NCI-H146 (cell line): ENCODE measurements at regions not wholly inside any gene's neighbourhood (a gene's known extent, or its start where the extent isn't known, plus 50 kb on each side); places are given as distances from the start of the nearest gene placed in this dataset.

Experiments
- DNase-seq: peaks from one replicate; lab custom pipeline; 2025; lab: John Stamatoyannopoulos, UW

DNA sequence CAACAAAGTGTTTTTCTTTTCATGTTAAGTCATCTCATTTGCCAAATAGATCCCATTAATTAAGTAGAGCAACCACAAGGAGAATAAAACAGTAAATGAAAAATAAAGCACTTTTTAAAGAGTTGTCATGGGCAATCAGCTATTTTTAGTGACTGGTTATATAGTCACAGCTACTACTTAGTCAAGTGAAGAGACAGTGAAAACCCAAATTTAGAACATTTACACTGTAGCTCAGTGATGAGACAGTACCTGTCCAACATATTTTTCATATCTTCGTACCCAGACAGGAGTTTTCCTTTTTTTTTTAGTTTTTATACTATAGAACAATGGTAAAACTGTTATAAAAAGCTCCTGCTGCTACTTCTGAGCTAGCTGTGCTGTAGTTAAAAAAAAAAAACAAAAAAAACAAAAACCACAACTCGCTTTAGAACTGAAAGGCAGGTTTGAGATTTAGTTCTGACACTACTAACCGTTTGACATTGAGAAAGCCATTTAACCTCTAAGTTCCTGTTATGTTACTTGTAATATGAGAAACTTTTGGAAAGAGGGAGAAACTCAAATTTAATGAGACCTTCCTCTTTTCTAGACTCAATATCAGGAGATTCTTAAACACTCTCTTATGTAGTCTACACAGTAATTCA is 777.5 kb downstream of the ADGRL2 start:
- no peak for DNase-seq

GRCh38 chr1:82567348-82567747 is 766.6 kb downstream of the ADGRL2 start:
- no peak for DNase-seq

DNA sequence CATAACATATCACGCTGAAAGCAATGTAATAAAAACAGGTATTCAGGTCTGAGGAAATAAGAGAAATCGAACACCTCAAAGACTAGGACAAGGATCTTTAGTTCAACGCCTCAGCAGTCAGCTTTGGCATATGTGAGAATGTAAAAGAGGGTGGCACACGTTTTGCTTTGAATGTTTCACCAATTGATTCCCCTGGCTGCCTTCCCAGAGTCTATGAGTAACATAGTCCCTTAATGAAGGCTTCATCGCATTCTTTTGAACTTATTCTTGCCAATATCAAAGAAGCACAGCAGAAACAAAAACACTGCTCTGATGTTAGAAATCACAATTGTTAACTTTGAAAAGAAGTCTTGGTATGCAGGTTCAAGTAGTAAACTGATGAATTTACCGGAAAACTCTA is 764.8 kb downstream of the ADGRL2 start:
- no peak for DNase-seq

GRCh38 chr1:82565146-82565545 is 764.4 kb downstream of the ADGRL2 start:
- no peak for DNase-seq

DNA sequence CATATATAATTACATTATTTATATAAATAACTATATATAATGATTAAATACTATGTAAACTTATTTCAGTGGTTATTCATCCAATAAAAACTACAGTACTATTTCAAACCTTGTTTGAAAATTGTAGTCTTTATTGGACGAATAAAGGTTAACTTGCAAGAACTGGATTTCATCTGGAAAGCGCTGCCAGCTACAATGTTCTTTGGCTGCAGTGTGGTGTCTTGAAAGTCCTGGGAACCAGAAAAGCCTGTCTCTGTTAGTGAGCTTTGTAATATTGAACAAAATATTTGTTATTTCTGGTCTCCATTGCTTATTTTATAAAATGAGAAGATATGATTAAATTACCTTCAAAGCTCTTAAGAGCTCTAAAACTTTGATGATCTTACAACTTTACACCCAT is 763.6 kb downstream of the ADGRL2 start:
- DNase-seq = no peak

DNA sequence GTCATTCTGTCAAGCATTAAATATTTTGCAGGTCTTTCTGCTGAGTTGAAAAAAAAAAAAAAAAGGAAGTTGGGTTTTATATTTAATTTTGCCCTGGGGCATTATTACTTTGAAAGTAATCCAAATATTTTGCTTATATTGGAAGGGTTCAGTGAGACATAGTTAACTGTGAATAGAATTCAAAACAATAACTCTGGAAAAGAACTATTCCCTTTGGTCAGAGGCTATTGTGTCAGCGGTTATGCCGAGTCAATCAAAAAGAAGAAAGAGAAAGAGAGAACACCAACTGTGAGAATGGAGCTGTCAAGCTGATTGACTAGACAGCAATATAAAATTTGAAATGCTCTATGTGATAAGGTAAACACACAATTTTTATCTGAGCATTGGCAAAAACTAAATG is 761.7 kb downstream of the ADGRL2 start:
- no peak for DNase-seq

GRCh38 chr1:82560566-82560965 is 759.8 kb downstream of the ADGRL2 start:
- DNase-seq = no peak

GRCh38 chr1:82555501-82555900 is 754.8 kb downstream of the ADGRL2 start:
- DNase-seq = no peak

DNA sequence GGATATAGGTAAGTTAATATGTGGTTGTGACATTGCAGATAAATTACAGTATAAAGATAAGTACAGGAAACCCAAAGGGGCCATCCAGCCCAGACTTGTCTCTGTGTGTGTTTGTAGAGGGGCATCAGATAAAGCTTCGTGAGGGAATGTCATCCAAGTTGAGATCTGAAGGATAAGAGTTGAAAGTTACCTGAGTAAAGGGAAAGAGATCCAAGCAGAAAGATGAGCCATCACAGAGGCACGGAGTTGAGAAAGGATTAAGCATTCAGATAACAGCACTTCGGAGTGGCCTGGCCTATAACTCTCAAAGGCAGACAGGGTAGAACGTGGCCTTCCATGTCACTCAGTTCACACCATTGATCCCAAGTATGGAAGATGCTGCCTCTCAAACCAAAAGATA is 749.1 kb downstream of the ADGRL2 start:
- DNase-seq = no peak

- no peak for DNase-seq
Measured at GRCh38 chr1:82542766-82543165, 742.0 kb downstream of the ADGRL2 start.

- no peak for DNase-seq
Measured at GRCh38 chr1:82542141-82542540, 741.4 kb downstream of the ADGRL2 start.

DNA sequence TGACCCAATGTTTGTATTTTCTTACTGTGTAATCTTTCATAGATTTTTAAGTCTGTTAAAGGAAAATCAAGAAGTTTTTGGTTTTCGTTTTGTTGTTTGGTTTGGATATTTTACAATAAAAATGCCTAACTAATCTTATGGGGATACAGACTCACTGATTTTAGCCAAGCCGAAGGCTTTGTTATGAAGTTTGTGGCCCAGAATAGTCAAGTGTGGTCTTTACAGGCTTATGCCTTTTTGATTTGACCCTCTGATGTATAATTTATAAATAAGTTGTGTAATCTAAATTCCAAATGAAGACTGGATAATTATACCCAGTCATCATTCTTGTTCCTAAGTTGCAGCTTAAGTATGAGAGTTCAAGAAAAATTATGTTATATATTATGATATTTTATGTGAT is 739.3 kb downstream of the ADGRL2 start:
- no peak for DNase-seq

DNA sequence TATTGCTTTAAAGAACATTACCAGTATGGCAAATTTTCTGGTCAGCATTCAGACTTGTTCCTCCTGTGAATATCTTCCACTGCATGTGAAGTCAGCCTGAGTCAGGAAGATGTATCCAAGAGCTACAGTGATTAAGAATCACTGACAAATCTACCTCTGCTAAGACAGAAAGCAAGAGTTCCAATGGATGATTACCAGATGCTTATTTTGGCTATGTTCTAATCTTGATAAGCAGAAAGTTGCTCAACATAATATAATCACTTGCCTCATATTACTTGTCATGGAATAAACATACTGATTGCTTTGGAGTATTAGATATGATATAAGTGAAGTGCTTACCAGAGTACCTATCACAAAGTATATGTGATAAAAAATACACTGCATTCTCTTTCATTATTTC is 738.1 kb downstream of the ADGRL2 start:
- DNase-seq = no peak

GRCh38 chr1:82534996-82535395 is 734.3 kb downstream of the ADGRL2 start:
- DNase-seq = no peak

- DNase-seq = no peak
Measured at GRCh38 chr1:82525378-82525777, 724.6 kb downstream of the ADGRL2 start.

- DNase-seq = no peak
Measured at GRCh38 chr1:82520611-82521010, 719.9 kb downstream of the ADGRL2 start.

- DNase-seq = no peak
Measured at GRCh38 chr1:82517586-82517985, 716.9 kb downstream of the ADGRL2 start.

- DNase-seq = no peak
Measured at GRCh38 chr1:82515650-82516049, 714.9 kb downstream of the ADGRL2 start.

GRCh38 chr1:82511441-82511840 is 710.7 kb downstream of the ADGRL2 start:
- DNase-seq = no peak

DNA sequence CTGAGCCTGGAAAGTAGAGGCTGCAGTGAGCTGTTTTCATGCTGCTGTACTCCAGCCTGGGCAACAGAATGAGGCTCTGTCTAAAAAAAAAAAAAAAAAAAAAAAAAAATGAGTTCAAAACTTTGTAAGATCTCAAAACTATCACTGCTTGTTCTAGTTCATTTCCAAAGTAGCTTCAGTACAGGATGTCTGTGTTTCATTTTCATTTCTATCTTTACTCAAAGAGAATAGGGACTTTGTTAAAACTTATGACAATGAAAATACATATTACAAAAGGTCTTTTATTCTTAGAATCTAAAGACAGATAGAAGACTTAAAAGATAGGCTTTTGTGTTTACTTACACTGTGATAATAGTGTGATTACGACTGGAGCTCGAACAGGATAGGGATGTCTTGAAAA is 709.7 kb downstream of the ADGRL2 start:
- DNase-seq = no peak

- no peak for DNase-seq
Measured at GRCh38 chr1:82507011-82507410, 706.3 kb downstream of the ADGRL2 start.

DNA sequence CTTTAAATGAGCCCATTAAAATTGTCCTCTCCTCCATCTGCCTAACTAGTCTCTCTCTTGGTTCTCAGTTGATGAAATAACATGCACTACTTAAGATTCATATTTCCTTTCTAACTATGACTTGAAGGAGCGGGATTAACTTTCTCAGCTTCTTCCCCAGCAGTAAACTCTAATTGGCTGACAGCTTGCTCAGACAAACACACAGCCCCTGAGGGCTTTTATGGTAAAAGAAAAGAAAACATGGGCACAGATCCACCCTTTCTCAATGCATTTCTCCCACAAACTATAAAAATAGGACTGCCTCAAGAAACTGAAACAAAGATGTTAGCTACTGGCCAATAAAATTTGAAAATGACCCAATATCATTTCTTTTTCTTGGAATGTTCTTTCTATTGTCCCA is 703.1 kb downstream of the ADGRL2 start:
- no peak for DNase-seq

GRCh38 chr1:82499022-82499421 is 698.3 kb downstream of the ADGRL2 start:
- no peak for DNase-seq

DNA sequence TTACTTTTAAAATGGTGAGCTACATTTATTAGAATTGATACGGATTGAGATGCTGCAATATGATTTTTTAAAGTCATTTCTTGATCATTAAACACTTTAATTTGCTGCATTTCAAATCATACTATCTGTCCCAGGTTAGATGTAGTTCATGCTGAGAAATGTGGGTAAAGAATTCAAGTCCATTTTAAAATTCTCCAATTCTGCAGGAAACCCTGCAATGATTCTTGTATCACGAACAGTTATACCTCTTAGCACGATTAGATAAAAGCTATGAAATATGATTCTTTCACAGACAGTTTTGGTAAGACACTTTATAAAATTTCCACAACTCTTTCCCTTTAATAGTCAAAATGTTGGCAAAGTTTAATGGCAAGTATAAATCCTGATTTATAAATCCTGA is 693.4 kb downstream of the ADGRL2 start:
- DNase-seq = no peak

DNA sequence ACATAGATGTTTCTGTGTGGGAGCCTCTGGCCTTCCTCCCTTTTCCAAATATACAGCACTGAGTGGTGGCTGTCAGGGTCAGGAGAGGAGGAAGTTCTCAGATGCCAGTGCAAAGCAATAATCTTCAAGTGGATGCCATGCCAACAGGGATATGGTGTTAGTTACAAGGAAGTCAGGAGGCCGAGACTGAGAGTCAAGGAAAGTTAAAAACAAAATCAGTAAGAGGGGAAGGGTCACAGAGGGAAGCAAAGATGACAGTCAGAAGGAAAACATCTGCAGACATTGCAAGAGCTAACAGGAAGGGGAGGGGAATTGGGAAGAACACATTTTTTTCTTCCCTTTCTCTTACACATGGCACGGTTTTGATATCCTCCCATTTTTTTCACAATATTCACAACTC is 691.4 kb downstream of the ADGRL2 start:
- no peak for DNase-seq
